ENCODE measurements at regions not wholly inside any gene's neighbourhood (a gene's known extent, or its start where the extent isn't known, plus 50 kb on each side); places are given as distances from the start of the nearest gene placed in this dataset.
"Not testable (repeated sequence)": the region's sequence is repeated elsewhere in the genome, so short reads cannot be mapped to it uniquely, and the experiment has no call there.

GRCh38 chr9:39611449-39612231 is 256.2 kb downstream of the SPATA31A1 start:
- POLR2A ChIA-PET = not testable (repeated sequence)
- ATAC-seq (ENCODE audit: low read depth) = peak; percentile 78

GRCh38 chr9:39616480-39616879 is 261.0 kb downstream of the SPATA31A1 start:
- H3K4me2 ChIP-seq (replicated peaks; ENCODE audit: low read depth, low read length, poor library complexity, severe bottlenecking); H3K9ac ChIP-seq (ENCODE audit: low read length); H3K79me2 ChIP-seq (ENCODE audit: control insufficient read depth, insufficient read depth, low read length); H3K4me1 ChIP-seq (ENCODE audit: control insufficient read depth in 2 of 2, insufficient read depth in 2 of 2, low read length in 2 of 2); H3K27me3 ChIP-seq (replicated peaks in 1 of 4; ENCODE audit: control extremely low read depth in 1 of 4, control insufficient read depth in 3 of 4, insufficient read depth in 4 of 4, low read length in 3 of 4); DNase-seq; H3K27me3 Mint-ChIP-seq; H3K9me3 Mint-ChIP-seq (ENCODE audit: insufficient read depth); H3K27ac ChIP-seq (ENCODE audit: low read length in 2 of 2); H3K4me3 Mint-ChIP-seq; intact Hi-C loops (cut with micrococcal nuclease); H3K4me3 ChIP-seq (ENCODE audit: control extremely low read depth in 1 of 5, extremely low read depth in 1 of 5, insufficient read depth in 1 of 5, low read depth in 2 of 5, low read length in 4 of 5); H2AFZ ChIP-seq (ENCODE audit: insufficient read depth, low read depth, low read length, poor library complexity, severe bottlenecking); H3K9me3 ChIP-seq (ENCODE audit: control extremely low read depth in 1 of 3, control insufficient read depth in 2 of 3, insufficient read depth in 1 of 3, low read length in 2 of 3); H4K20me1 ChIP-seq (ENCODE audit: control insufficient read depth, insufficient read depth, low read length, poor library complexity, severe bottlenecking); H3K27ac Mint-ChIP-seq; ATAC-seq (ENCODE audit: low read depth); H3K36me3 ChIP-seq (replicated peaks in 1 of 2; ENCODE audit: control extremely low read depth in 1 of 2, control insufficient read depth in 1 of 2, extremely low read depth in 1 of 2, insufficient read depth in 2 of 2, low read length in 1 of 2); POLR2A ChIA-PET; H3K4me1 Mint-ChIP-seq; CTCF ChIA-PET: not testable (repeated sequence)
- no CpG with 5 or more reads among the region's 4 CpGs for WGBS (ENCODE audit: insufficient coverage)

More at GRCh38 chr9:39611449-39612231, 256.2 kb downstream of the SPATA31A1 start:
- H3K9me3 ChIP-seq (ENCODE audit: control extremely low read depth in 1 of 3, control insufficient read depth in 2 of 3, insufficient read depth in 1 of 3, low read length in 2 of 3); CTCF ChIA-PET; H3K9ac ChIP-seq (ENCODE audit: low read length); H3K27me3 Mint-ChIP-seq; H3K4me3 ChIP-seq (ENCODE audit: control extremely low read depth in 1 of 5, extremely low read depth in 1 of 5, insufficient read depth in 1 of 5, low read depth in 2 of 5, low read length in 4 of 5); H2AFZ ChIP-seq (ENCODE audit: insufficient read depth, low read depth, low read length, poor library complexity, severe bottlenecking); H3K27ac ChIP-seq (ENCODE audit: low read length in 2 of 2); H3K4me1 Mint-ChIP-seq; DNase-seq; H3K4me1 ChIP-seq (ENCODE audit: control insufficient read depth in 2 of 2, insufficient read depth in 2 of 2, low read length in 2 of 2); H3K27me3 ChIP-seq (replicated peaks in 1 of 4; ENCODE audit: control extremely low read depth in 1 of 4, control insufficient read depth in 3 of 4, insufficient read depth in 4 of 4, low read length in 3 of 4); H3K79me2 ChIP-seq (ENCODE audit: control insufficient read depth, insufficient read depth, low read length); H3K4me2 ChIP-seq (replicated peaks; ENCODE audit: low read depth, low read length, poor library complexity, severe bottlenecking); H3K9me3 Mint-ChIP-seq (ENCODE audit: insufficient read depth); H3K36me3 ChIP-seq (replicated peaks in 1 of 2; ENCODE audit: control extremely low read depth in 1 of 2, control insufficient read depth in 1 of 2, extremely low read depth in 1 of 2, insufficient read depth in 2 of 2, low read length in 1 of 2); intact Hi-C loops (cut with micrococcal nuclease); H3K4me3 Mint-ChIP-seq; H4K20me1 ChIP-seq (ENCODE audit: control insufficient read depth, insufficient read depth, low read length, poor library complexity, severe bottlenecking); H3K27ac Mint-ChIP-seq: not testable (repeated sequence)
- WGBS (ENCODE audit: insufficient coverage) = no CpG with 5 or more reads among the region's 4 CpGs

- H3K27me3 Mint-ChIP-seq; H3K36me3 ChIP-seq (replicated peaks in 1 of 2; ENCODE audit: control extremely low read depth in 1 of 2, control insufficient read depth in 1 of 2, extremely low read depth in 1 of 2, insufficient read depth in 2 of 2, low read length in 1 of 2); H3K9me3 ChIP-seq (ENCODE audit: control extremely low read depth in 1 of 3, control insufficient read depth in 2 of 3, insufficient read depth in 1 of 3, low read length in 2 of 3); H3K9ac ChIP-seq (ENCODE audit: low read length); H3K4me1 Mint-ChIP-seq; H4K20me1 ChIP-seq (ENCODE audit: control insufficient read depth, insufficient read depth, low read length, poor library complexity, severe bottlenecking); CTCF ChIA-PET; H3K4me3 ChIP-seq (ENCODE audit: control extremely low read depth in 1 of 5, extremely low read depth in 1 of 5, insufficient read depth in 1 of 5, low read depth in 2 of 5, low read length in 4 of 5); H3K27ac Mint-ChIP-seq; H3K9me3 Mint-ChIP-seq (ENCODE audit: insufficient read depth); H3K27ac ChIP-seq (ENCODE audit: low read length in 2 of 2); intact Hi-C loops (cut with micrococcal nuclease); POLR2A ChIA-PET; H3K4me2 ChIP-seq (replicated peaks; ENCODE audit: low read depth, low read length, poor library complexity, severe bottlenecking); H3K4me3 Mint-ChIP-seq; H2AFZ ChIP-seq (ENCODE audit: insufficient read depth, low read depth, low read length, poor library complexity, severe bottlenecking); H3K4me1 ChIP-seq (ENCODE audit: control insufficient read depth in 2 of 2, insufficient read depth in 2 of 2, low read length in 2 of 2); H3K27me3 ChIP-seq (replicated peaks in 1 of 4; ENCODE audit: control extremely low read depth in 1 of 4, control insufficient read depth in 3 of 4, insufficient read depth in 4 of 4, low read length in 3 of 4); DNase-seq; ATAC-seq (ENCODE audit: low read depth); H3K79me2 ChIP-seq (ENCODE audit: control insufficient read depth, insufficient read depth, low read length): not testable (repeated sequence)
- WGBS (ENCODE audit: insufficient coverage) = no CpG with 5 or more reads among the region's 10 CpGs
Measured at GRCh38 chr9:39624048-39624447, 268.6 kb downstream of the SPATA31A1 start.

DNA sequence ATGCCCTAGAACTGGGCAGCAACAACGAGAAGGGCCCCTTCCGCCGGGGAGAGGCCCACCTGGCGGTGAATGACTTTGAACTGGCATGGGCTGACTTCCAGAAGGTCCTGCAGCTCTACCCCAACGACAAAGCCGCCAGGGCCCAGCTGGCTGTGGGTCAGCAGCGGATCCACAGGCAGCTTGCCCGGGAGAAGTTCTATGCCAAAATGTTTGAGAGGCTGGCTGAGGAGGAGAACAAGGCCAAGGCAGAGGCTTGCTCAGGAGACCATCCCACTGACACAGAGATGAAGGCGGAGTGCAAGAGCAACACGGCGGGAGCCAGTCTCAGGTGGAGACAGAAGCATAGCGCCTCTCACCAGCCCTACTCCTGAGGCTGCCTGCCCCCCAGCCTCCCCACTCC is 276.6 kb downstream of the SPATA31A1 start:
- H3K27me3 ChIP-seq (replicated peaks in 1 of 4; ENCODE audit: control extremely low read depth in 1 of 4, control insufficient read depth in 3 of 4, insufficient read depth in 4 of 4, low read length in 3 of 4); H3K36me3 ChIP-seq (replicated peaks in 1 of 2; ENCODE audit: control extremely low read depth in 1 of 2, control insufficient read depth in 1 of 2, extremely low read depth in 1 of 2, insufficient read depth in 2 of 2, low read length in 1 of 2); H3K9me3 Mint-ChIP-seq (ENCODE audit: insufficient read depth); H2AFZ ChIP-seq (ENCODE audit: insufficient read depth, low read depth, low read length, poor library complexity, severe bottlenecking); intact Hi-C loops (cut with micrococcal nuclease); H3K4me3 ChIP-seq (ENCODE audit: control extremely low read depth in 1 of 5, extremely low read depth in 1 of 5, insufficient read depth in 1 of 5, low read depth in 2 of 5, low read length in 4 of 5); POLR2A ChIA-PET; H3K4me3 Mint-ChIP-seq; H3K27ac Mint-ChIP-seq; H3K9me3 ChIP-seq (ENCODE audit: control extremely low read depth in 1 of 3, control insufficient read depth in 2 of 3, insufficient read depth in 1 of 3, low read length in 2 of 3); H3K79me2 ChIP-seq (ENCODE audit: control insufficient read depth, insufficient read depth, low read length); H3K27me3 Mint-ChIP-seq; DNase-seq; H3K4me1 Mint-ChIP-seq; H3K4me1 ChIP-seq (ENCODE audit: control insufficient read depth in 2 of 2, insufficient read depth in 2 of 2, low read length in 2 of 2); H3K9ac ChIP-seq (ENCODE audit: low read length); H3K27ac ChIP-seq (ENCODE audit: low read length in 2 of 2); H4K20me1 ChIP-seq (ENCODE audit: control insufficient read depth, insufficient read depth, low read length, poor library complexity, severe bottlenecking); ATAC-seq (ENCODE audit: low read depth); H3K4me2 ChIP-seq (replicated peaks; ENCODE audit: low read depth, low read length, poor library complexity, severe bottlenecking); CTCF ChIA-PET: not testable (repeated sequence)
- no CpG with 5 or more reads among the region's 12 CpGs for WGBS (ENCODE audit: insufficient coverage)
